Ovary (tissue), 7 donors: ENCODE measurements at regions not wholly inside any gene's neighbourhood (a gene's known extent, or its start where the extent isn't known, plus 50 kb on each side); places are given as distances from the start of the nearest gene placed in this dataset.
"Not testable (repeated sequence)": the region's sequence is repeated elsewhere in the genome, so short reads cannot be mapped to it uniquely, and the experiment has no call there.

ENCODE experiments used
- DNase-seq, 5 donors: peaks; one replicate each; pipeline ENCODE4 v3.0.0-alpha.2; 2019 to 2020
- H3K27ac ChIP-seq, 2 donors: fragments of 200-600 bp; one replicate each; pipeline versions ENCODE4 v1.5.1 to v1.8.0; 2019 to 2022
- H3K27me3 ChIP-seq: fragments of 200-600 bp; one replicate; pipeline ENCODE4 v1.8.0; 2022
- H3K36me3 ChIP-seq: fragments of 200-600 bp; sonication (generic); one replicate; pipeline ENCODE4 v1.5.1; 2019
- H3K4me1 ChIP-seq: one replicate; pipeline ENCODE4 v1.8.1; 2013; ENCODE audit warnings: mild to moderate bottlenecking, moderate library complexity; ENCODE audit not compliant: insufficient read depth
- H3K4me3 ChIP-seq: fragments of 200-600 bp; sonication (generic); one replicate; pipeline ENCODE4 v1.5.1; 2017
- H3K9me3 ChIP-seq, 2 donors: fragments of 200-600 bp in 1 of 2; sonication (generic) in 1 of 2; one replicate each; pipeline versions ENCODE4 v1.5.1 to v1.8.1; 2013 to 2019; ENCODE audit warnings: mild to moderate bottlenecking in 1 of 2, moderate library complexity in 1 of 2
- CTCF ChIP-seq, 3 donors: fragments of 450-650 bp in 2 of 3; fragments of 200-600 bp in 1 of 3; IDR thresholded peaks; one replicate each; pipeline versions ENCODE4 v1.5.1 to v1.8.0; 2016 to 2022; ENCODE audit warnings: antibody characterized with exemption in 3 of 3, mild to moderate bottlenecking in 1 of 3
- EP300 ChIP-seq: sonication (generic); formaldehyde crosslinking; IDR thresholded peaks from one replicate; pipeline ENCODE4 v1.6.1; 2017; ENCODE audit warnings: antibody characterized with exemption
- POLR2A ChIP-seq: fragments of 450-650 bp; IDR thresholded peaks from one replicate; pipeline ENCODE4 v1.6.1; 2017; ENCODE audit warnings: antibody characterized with exemption, mild to moderate bottlenecking, moderate library complexity
- WGBS, 3 donors: extraction: QIAGEN DNeasy Blood & Tissue Kit in 1 of 3; methylation state at CpG; one replicate each; pipeline versions ENCODE4 v1.1.5 to v1.1.7; 2013 to 2017; 5-methylcytosine and 5-hydroxymethylcytosine counted together
- intact Hi-C, 4 donors: fragments of 100-400 bp; cut with DNase I; formaldehyde crosslinking; loops; one replicate each; pipeline versions ENCODE4 v1.11.0 to v1.15.1; 2022 to 2023
- donor health status: DM: no; HTN: no; CAD: no; lungs with moderate emphysema.
- donor health status: DM: no; HTN: no; CAD: no.
- donor health status: Bipolar disorder and iron deficiency.
- donor health status: DM: no; HTN: no; CAD: no.
- donor health status: DM: yes; HTN: yes; CAD: no.

GRCh38 chr6:140711019-140711613 is 1336.7 kb upstream of the CITED2 start:
- intact Hi-C loops = no loop called here
- no peaks in the 10 kb centered on the region for H3K27me3 ChIP-seq
- H3K4me3 ChIP-seq = no peak overlapping the region
- H3K9me3 ChIP-seq = no peaks in the 10 kb centered on the region
- H3K4me1 ChIP-seq = no peaks in the 10 kb centered on the region
- no peak for DNase-seq
- no peaks in the 10 kb centered on the region for H3K36me3 ChIP-seq
- no peak for TF ChIP-seq EP300
- no peak for TF ChIP-seq POLR2A
- no peak for TF ChIP-seq CTCF (IDR thresholded peaks at IDR 0.05)
- no peak overlapping the region for H3K27ac ChIP-seq
- WGBS, 3 donors = 83 to 89% (median 87%) methylated on average over 3 of the region's 3 CpGs

GRCh38 chr6:140708441-140708840 is 1334.0 kb upstream of the CITED2 start:
- intact Hi-C loops = no loop called here
- Histone ChIP-seq H3K27ac (no peak overlapping the region), H3K36me3 (no peaks in the 10 kb centered on the region), H3K4me3 (no peak overlapping the region), H3K27me3 (no peaks in the 10 kb centered on the region), H3K9me3 (no peaks in the 10 kb centered on the region), H3K4me1 (no peaks in the 10 kb centered on the region)
- WGBS, 3 donors = 15 to 16% (median 15%) methylated on average over 1 of the region's 1 CpG
- DNase-seq = no peak
- TF ChIP-seq POLR2A = no peak
- no peak for TF ChIP-seq EP300
- no peak for TF ChIP-seq CTCF (IDR thresholded peaks at IDR 0.05)

- H3K4me3 ChIP-seq, H3K36me3 ChIP-seq, H3K27ac ChIP-seq, H3K27me3 ChIP-seq, intact Hi-C loops, H3K9me3 ChIP-seq, DNase-seq, H3K4me1 ChIP-seq: not testable (repeated sequence)
- 90 to 95% (median 94%) methylated on average over 1 of the region's 1 CpG for WGBS, 3 donors
Observed at GRCh38 chr6:140704008-140704407, 1329.6 kb upstream of the CITED2 start.

GRCh38 chr6:140697585-140697984 is 1323.1 kb upstream of the CITED2 start:
- H3K36me3 ChIP-seq = no peaks in the 10 kb centered on the region
- H3K4me1 ChIP-seq = no peaks in the 10 kb centered on the region
- H3K4me3 ChIP-seq = no peak overlapping the region
- no peaks in the 10 kb centered on the region for H3K27me3 ChIP-seq
- no peaks in the 10 kb centered on the region for H3K9me3 ChIP-seq
- intact Hi-C loops = no loop called here
- TF ChIP-seq CTCF (IDR thresholded peaks at IDR 0.05) (no peak), EP300 (no peak)
- no peak for DNase-seq
- no peak overlapping the region for H3K27ac ChIP-seq

GRCh38 chr6:140684776-140685550 is 1310.5 kb upstream of the CITED2 start:
- TF ChIP-seq EP300 (no peak), POLR2A (no peak), CTCF (IDR thresholded peaks at IDR 0.05) (no peak)
- no peak overlapping the region for H3K27ac ChIP-seq
- no peaks in the 10 kb centered on the region for H3K4me1 ChIP-seq
- intact Hi-C loops = no loop called here
- H3K9me3 ChIP-seq = no peaks in the 10 kb centered on the region
- no peak overlapping the region for H3K4me3 ChIP-seq
- H3K36me3 ChIP-seq = no peaks in the 10 kb centered on the region
- DNase-seq = no peak
- no peaks in the 10 kb centered on the region for H3K27me3 ChIP-seq
- 82 to 86% (median 84%) methylated on average over 1 of the region's 1 CpG for WGBS, 3 donors
